ENCODE measurements at regions not wholly inside any gene's neighbourhood (a gene's known extent, or its start where the extent isn't known, plus 50 kb on each side); places are given as distances from the start of the nearest gene placed in this dataset.
A peak's percentile ranks its signal among the peaks of the same experiment; 100 is the strongest.
"Not testable (repeated sequence)": the region's sequence is repeated elsewhere in the genome, so short reads cannot be mapped to it uniquely, and the experiment has no call there.

- DNase-seq, H3K9me3 ChIP-seq, H3K4me3 ChIP-seq, H3K36me3 ChIP-seq, H3K27me3 ChIP-seq: not testable (repeated sequence)
These were observed 64.8 kb downstream of the RPS15A start for GRCh38 chr16:18725321-18725720.

GRCh38 chr16:18719978-18720377, 70.2 kb downstream of the RPS15A start:
- peak; percentile 53 for DNase-seq
- H3K36me3 ChIP-seq, H3K27me3 ChIP-seq, H3K9me3 ChIP-seq, H3K4me3 ChIP-seq: not testable (repeated sequence)

- not testable (repeated sequence) for H3K4me3 ChIP-seq, H3K27me3 ChIP-seq, H3K9me3 ChIP-seq, DNase-seq, H3K36me3 ChIP-seq
These were observed 77.6 kb downstream of the RPS15A start for GRCh38 chr16:18712580-18712979.

GRCh38 chr16:18710659-18711058, 79.5 kb downstream of the RPS15A start:
- H3K9me3 ChIP-seq, DNase-seq, H3K27me3 ChIP-seq, H3K4me3 ChIP-seq, H3K36me3 ChIP-seq: not testable (repeated sequence)

GRCh38 chr16:18701239-18701638, 88.9 kb downstream of the RPS15A start:
- H3K9me3 ChIP-seq, H3K27me3 ChIP-seq, DNase-seq, H3K36me3 ChIP-seq, H3K4me3 ChIP-seq: not testable (repeated sequence)

GRCh38 chr16:18696029-18696428, 94.1 kb downstream of the RPS15A start:
- not testable (repeated sequence) for H3K9me3 ChIP-seq, H3K4me3 ChIP-seq, DNase-seq

GRCh38 chr16:18686079-18686968, 103.8 kb downstream of the RPS15A start:
- not testable (repeated sequence) for H3K27me3 ChIP-seq, H3K9me3 ChIP-seq, H3K36me3 ChIP-seq, DNase-seq, H3K4me3 ChIP-seq

More at GRCh38 chr16:18696029-18696428, 94.1 kb downstream of the RPS15A start:
- H3K27me3 ChIP-seq, H3K36me3 ChIP-seq: not testable (repeated sequence)

- DNase-seq, H3K27me3 ChIP-seq, H3K36me3 ChIP-seq, H3K4me3 ChIP-seq, H3K9me3 ChIP-seq: not testable (repeated sequence)
These were observed 83.9 kb upstream of the NOMO2 start for GRCh38 chr16:18645784-18646183.

- not testable (repeated sequence) for H3K36me3 ChIP-seq, H3K27me3 ChIP-seq, H3K4me3 ChIP-seq, H3K9me3 ChIP-seq, DNase-seq
These were observed 75.0 kb upstream of the NOMO2 start for GRCh38 chr16:18636928-18637327.

- not testable (repeated sequence) for H3K4me3 ChIP-seq, H3K9me3 ChIP-seq, H3K36me3 ChIP-seq, DNase-seq, H3K27me3 ChIP-seq
These were observed 74.3 kb upstream of the NOMO2 start for GRCh38 chr16:18636148-18636547.

GRCh38 chr16:18634981-18635380, 73.1 kb upstream of the NOMO2 start:
- H3K27me3 ChIP-seq, H3K9me3 ChIP-seq, H3K36me3 ChIP-seq, DNase-seq, H3K4me3 ChIP-seq: not testable (repeated sequence)

- H3K4me3 ChIP-seq, H3K27me3 ChIP-seq, H3K36me3 ChIP-seq: not testable (repeated sequence)
These were observed 69.8 kb upstream of the NOMO2 start for GRCh38 chr16:18631713-18632112.

GRCh38 chr16:18616993-18617392, 55.1 kb upstream of the NOMO2 start:
- not testable (repeated sequence) for H3K27me3 ChIP-seq, DNase-seq, H3K36me3 ChIP-seq, H3K9me3 ChIP-seq, H3K4me3 ChIP-seq

More at GRCh38 chr16:18631713-18632112, 69.8 kb upstream of the NOMO2 start:
- H3K9me3 ChIP-seq, DNase-seq: not testable (repeated sequence)

- not testable (repeated sequence) for H3K9me3 ChIP-seq, H3K36me3 ChIP-seq, H3K27me3 ChIP-seq, H3K4me3 ChIP-seq, DNase-seq
These were observed 54.3 kb upstream of the NOMO2 start for GRCh38 chr16:18616137-18616755.

All from MG63 (cell line).